ENCODE measurements at regions not wholly inside any gene's neighbourhood (a gene's known extent, or its start where the extent isn't known, plus 50 kb on each side); places are given as distances from the start of the nearest gene placed in this dataset.

- no peak overlapping the region for H3K4me3 ChIP-seq (ENCODE audit: low read depth, low read length)
- no peak for TF ChIP-seq CTCF (IDR thresholded peaks at IDR 0.05; ENCODE audit: insufficient read depth, low read length, severe bottlenecking)
- no peaks in the 10 kb centered on the region for H3K27me3 ChIP-seq (ENCODE audit: control insufficient read depth, insufficient read depth, low read length)
- no peaks in the 10 kb centered on the region for H3K36me3 ChIP-seq (ENCODE audit: control insufficient read depth, insufficient read depth, low read length)
- FAIRE-seq (no peak), DNase-seq (ENCODE audit: low read depth) (no peak)
These were observed 341.6 kb upstream of the NT5C1B start for GRCh38 chr2:18930971-18931370.

- DNase-seq (ENCODE audit: low read depth) (no peak), FAIRE-seq (no peak)
- TF ChIP-seq CTCF (IDR thresholded peaks at IDR 0.05; ENCODE audit: insufficient read depth, low read length, severe bottlenecking): no peak
These were observed 338.3 kb upstream of the NT5C1B start for GRCh38 chr2:18927525-18928232.

GRCh38 chr2:18926631-18927524, 337.5 kb upstream of the NT5C1B start:
- no peaks in the 10 kb centered on the region for H3K27me3 ChIP-seq (ENCODE audit: control insufficient read depth, insufficient read depth, low read length)
- no peaks in the 10 kb centered on the region for H3K36me3 ChIP-seq (ENCODE audit: control insufficient read depth, insufficient read depth, low read length)
- FAIRE-seq (no peak), DNase-seq (ENCODE audit: low read depth) (no peak)
- H3K4me3 ChIP-seq (ENCODE audit: low read depth, low read length): no peak overlapping the region
- no peak for TF ChIP-seq CTCF (IDR thresholded peaks at IDR 0.05; ENCODE audit: insufficient read depth, low read length, severe bottlenecking)

More at GRCh38 chr2:18927525-18928232, 338.3 kb upstream of the NT5C1B start:
- H3K27me3 ChIP-seq (ENCODE audit: control insufficient read depth, insufficient read depth, low read length): no peaks in the 10 kb centered on the region
- no peak overlapping the region for H3K4me3 ChIP-seq (ENCODE audit: low read depth, low read length)
- H3K36me3 ChIP-seq (ENCODE audit: control insufficient read depth, insufficient read depth, low read length): no peaks in the 10 kb centered on the region

GRCh38 chr2:18925296-18925695, 335.9 kb upstream of the NT5C1B start:
- H3K36me3 ChIP-seq (ENCODE audit: control insufficient read depth, insufficient read depth, low read length): no peaks in the 10 kb centered on the region
- H3K4me3 ChIP-seq (ENCODE audit: low read depth, low read length): no peak overlapping the region
- FAIRE-seq (no peak), DNase-seq (ENCODE audit: low read depth) (peak; percentile 26)
- TF ChIP-seq CTCF (IDR thresholded peaks at IDR 0.05; ENCODE audit: insufficient read depth, low read length, severe bottlenecking): no peak
- no peaks in the 10 kb centered on the region for H3K27me3 ChIP-seq (ENCODE audit: control insufficient read depth, insufficient read depth, low read length)

- TF ChIP-seq CTCF (IDR thresholded peaks at IDR 0.05; ENCODE audit: insufficient read depth, low read length, severe bottlenecking): no peak
- Histone ChIP-seq H3K4me3 (ENCODE audit: low read depth, low read length) (no peak overlapping the region), H3K36me3 (ENCODE audit: control insufficient read depth, insufficient read depth, low read length) (no peaks in the 10 kb centered on the region), H3K27me3 (ENCODE audit: control insufficient read depth, insufficient read depth, low read length) (no peaks in the 10 kb centered on the region)
- DNase-seq (ENCODE audit: low read depth): no peak
- no peak for FAIRE-seq
These were observed 335.5 kb upstream of the NT5C1B start for GRCh38 chr2:18924886-18925285.
